LNCaP clone FGC (cell line): ENCODE measurements at regions not wholly inside any gene's neighbourhood (a gene's known extent, or its start where the extent isn't known, plus 50 kb on each side); places are given as distances from the start of the nearest gene placed in this dataset.

Source experiments
- DNase-seq: peaks from one replicate; pipeline ENCODE4 v3.0.0-alpha.2; 2011; ENCODE audit warnings: low read depth
- H3K4me3 ChIP-seq: 2 replicates; pipeline ENCODE4 v1.5.1; 2011; ENCODE audit warnings: mild to moderate bottlenecking, low read depth, low read length, control low read depth
- TF ChIP-seq, protein P1 (sequence below): IDR thresholded peaks from 2 replicates; pipeline ENCODE4 v1.5.1; 2012; ENCODE audit warnings: mild to moderate bottlenecking; ENCODE audit not compliant: control insufficient read depth, insufficient read depth; ENCODE audit errors: extremely low read depth

DNA sequence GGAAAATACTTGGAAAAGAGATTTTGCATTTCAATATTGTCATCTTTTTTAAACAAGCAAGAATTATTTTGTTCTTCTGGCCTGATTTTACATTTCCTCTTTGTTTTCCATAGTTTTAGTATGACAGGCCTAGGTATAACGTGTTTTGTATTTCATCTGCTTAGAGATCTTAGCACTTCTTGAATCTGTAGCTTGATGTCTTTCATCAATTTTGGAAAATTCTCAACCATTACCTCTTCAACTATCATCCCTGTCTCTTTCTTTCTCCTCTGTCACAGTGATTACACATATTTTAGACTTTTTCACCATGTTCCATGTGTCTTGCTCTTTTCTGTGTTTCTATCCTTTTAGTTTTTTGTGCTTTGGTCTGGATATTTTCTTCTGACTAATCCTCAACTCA lies 67.2 kb upstream of the PHACTR1 start:
- no peak for DNase-seq
- no peak overlapping the region for H3K4me3 ChIP-seq
- TF ChIP-seq, protein P1, sequence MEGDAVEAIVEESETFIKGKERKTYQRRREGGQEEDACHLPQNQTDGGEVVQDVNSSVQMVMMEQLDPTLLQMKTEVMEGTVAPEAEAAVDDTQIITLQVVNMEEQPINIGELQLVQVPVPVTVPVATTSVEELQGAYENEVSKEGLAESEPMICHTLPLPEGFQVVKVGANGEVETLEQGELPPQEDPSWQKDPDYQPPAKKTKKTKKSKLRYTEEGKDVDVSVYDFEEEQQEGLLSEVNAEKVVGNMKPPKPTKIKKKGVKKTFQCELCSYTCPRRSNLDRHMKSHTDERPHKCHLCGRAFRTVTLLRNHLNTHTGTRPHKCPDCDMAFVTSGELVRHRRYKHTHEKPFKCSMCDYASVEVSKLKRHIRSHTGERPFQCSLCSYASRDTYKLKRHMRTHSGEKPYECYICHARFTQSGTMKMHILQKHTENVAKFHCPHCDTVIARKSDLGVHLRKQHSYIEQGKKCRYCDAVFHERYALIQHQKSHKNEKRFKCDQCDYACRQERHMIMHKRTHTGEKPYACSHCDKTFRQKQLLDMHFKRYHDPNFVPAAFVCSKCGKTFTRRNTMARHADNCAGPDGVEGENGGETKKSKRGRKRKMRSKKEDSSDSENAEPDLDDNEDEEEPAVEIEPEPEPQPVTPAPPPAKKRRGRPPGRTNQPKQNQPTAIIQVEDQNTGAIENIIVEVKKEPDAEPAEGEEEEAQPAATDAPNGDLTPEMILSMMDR = no peak

DNA sequence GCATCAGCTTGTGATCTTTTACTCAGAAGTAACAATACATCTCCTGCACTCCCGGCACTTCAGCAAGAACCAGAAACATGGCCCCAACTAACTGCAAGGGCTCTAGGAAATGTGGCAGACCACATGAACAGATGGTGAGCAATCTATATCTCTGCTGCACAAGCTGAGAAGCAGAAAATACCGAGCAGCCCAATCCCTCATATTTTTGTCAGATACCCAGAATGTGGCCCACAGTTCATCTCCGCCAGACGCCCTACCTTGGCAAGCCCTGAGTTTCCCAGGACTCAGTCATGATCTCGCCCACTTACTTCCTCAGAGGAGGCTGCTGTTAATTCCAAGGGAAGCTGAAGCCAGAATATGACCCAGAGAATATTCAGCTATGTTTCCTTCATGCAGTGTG lies 63.1 kb upstream of the PHACTR1 start:
- TF ChIP-seq, protein P1 = no peak
- DNase-seq = no peak

DNA sequence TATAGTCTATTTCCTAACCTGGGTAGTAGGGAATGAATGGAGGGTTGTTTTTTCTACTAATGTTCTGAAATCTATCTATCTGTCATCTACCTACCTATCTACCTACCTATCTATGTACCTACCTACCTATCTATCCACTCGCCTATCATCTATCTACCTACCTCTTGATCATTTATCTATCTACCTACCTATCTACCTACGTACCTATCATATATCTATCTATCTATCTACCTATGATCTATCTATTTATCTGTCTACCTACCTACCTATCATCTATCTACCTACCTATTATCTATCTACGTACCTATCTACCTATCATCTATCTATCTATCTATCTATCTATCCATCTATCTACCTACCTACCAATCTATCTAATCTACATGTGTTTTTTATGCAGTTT lies 62.5 kb upstream of the PHACTR1 start:
- no peak for DNase-seq
- TF ChIP-seq, protein P1 = no peak
- H3K4me3 ChIP-seq = no peak overlapping the region

More for the DNA sequence above, 63.1 kb upstream of the PHACTR1 start:
- no peak overlapping the region for H3K4me3 ChIP-seq

DNA sequence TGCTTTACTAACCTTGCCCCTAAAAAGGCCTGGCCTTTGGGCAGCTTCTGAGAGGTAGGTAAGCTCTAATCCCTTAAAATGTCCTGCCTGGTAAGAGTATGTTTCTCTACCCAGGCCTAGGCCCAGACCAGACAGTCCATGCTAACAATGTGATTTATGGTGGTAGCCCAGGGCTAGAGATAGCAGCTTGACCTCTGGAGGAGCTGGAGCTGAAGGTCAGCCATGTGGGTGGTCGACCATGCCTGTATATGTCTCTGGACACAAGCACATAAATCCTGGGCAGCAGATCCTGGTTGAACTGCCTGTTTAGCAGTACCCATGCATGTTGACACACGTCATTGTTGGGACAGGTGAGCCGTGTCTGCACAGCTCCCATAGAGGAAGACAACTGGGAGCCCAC lies 62.1 kb upstream of the PHACTR1 start:
- TF ChIP-seq, protein P1 = no peak
- DNase-seq = no peak
- no peak overlapping the region for H3K4me3 ChIP-seq

DNA sequence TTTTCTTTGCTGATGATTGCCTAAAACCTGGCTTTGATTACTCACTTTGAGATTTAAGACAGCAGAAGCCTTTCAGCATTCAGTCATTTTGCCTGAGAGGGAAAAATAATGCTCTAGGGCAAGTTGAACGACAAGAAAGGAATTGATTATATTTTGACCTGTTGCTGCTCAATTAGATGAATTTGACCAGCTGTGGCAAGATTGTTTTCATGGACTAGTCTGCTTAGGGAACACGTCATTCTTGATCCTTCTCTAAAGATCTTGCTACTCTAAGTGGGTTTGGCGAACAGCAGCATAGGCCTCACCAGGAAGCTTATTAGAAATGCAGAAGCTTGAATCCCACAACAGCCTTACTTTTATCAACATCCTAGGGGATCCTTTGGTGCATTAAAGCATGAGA lies 59.7 kb upstream of the PHACTR1 start:
- TF ChIP-seq, protein P1 = no peak
- no peak overlapping the region for H3K4me3 ChIP-seq
- no peak for DNase-seq

DNA sequence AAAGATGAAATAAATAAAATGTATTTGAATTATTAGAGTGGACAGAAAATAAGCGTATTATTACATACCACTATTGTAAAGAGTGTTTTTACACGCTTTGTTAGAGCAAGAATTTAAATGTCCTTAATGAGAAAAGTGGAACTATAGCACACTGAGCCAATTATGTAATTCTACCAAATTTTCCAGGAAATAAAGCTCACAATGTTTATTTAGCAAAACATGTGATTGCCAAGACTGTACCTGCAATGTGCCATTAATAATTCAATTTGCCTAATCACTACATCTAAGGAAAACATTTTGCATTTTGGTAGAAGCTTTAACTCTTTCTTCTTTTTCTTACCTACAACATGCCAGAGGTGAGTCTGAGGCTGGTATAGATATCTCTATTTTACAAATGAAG lies 58.7 kb upstream of the PHACTR1 start:
- no peak for DNase-seq
- no peak overlapping the region for H3K4me3 ChIP-seq
- TF ChIP-seq, protein P1 = no peak

DNA sequence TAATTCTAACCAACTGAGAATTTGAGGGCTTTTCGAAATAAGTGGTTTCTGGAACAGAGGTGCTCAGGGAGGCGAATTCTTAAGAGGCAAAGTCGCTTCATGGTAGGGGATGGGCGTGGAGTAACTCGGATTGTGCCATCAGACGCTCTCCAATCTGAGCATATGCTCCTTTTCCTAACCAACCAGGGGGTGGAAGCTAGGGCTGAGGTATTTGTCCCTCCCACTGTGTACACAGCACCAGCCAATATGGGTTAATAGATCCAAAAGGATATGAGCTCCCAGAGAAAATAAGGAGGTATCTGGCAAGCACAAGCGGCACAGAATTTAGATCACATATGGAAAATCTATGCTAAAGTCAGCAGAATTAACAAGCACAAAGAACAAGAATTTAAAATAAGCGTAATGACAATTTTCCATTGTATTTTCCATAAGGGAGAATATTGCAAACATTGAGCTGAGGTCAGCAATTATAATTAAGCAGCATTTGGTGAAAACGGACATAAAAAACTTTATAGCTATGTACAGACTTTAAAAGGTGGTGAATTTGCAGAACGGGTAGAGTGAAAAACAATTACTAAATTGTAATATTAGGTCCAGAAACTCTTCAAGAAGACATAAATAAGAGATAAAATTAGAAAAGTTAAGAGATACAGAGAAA lies 55.0 kb upstream of the PHACTR1 start:
- TF ChIP-seq, protein P1 = no peak
- no peak overlapping the region for H3K4me3 ChIP-seq
- DNase-seq = no peak
